ENCODE measurements at regions not wholly inside any gene's neighbourhood (a gene's known extent, or its start where the extent isn't known, plus 50 kb on each side); places are given as distances from the start of the nearest gene placed in this dataset.
"Not testable (repeated sequence)": the region's sequence is repeated elsewhere in the genome, so short reads cannot be mapped to it uniquely, and the experiment has no call there.

- Mint-ChIP-seq H3K36me3 (no peaks in the 10 kb centered on the region), H3K4me1 (peaks cover 11% of the 10 kb centered on the region), H3K27ac (no peak overlapping the region), H3K4me3 (no peak overlapping the region), H3K27me3 (no peaks in the 10 kb centered on the region), H3K9me3 (no peaks in the 10 kb centered on the region)
- ATAC-seq: no peak
Measured at GRCh38 chr1:101185421-101185820, 51.4 kb upstream of the S1PR1 start.

- H3K27me3 Mint-ChIP-seq: no peaks in the 10 kb centered on the region
- H3K36me3 Mint-ChIP-seq: no peaks in the 10 kb centered on the region
- peaks cover 22% of the 10 kb centered on the region for H3K4me1 Mint-ChIP-seq
- H3K9me3 Mint-ChIP-seq: no peaks in the 10 kb centered on the region
- H3K27ac Mint-ChIP-seq: no peak overlapping the region
- no peak overlapping the region for H3K4me3 Mint-ChIP-seq
- no peak for ATAC-seq
Measured at GRCh38 chr1:101183388-101183699, 53.5 kb upstream of the S1PR1 start.

GRCh38 chr1:101182627-101183387 lies 54.0 kb upstream of the S1PR1 start:
- H3K27ac Mint-ChIP-seq: no peak overlapping the region
- H3K4me1 Mint-ChIP-seq: peaks cover 24% of the 10 kb centered on the region
- H3K4me3 Mint-ChIP-seq: no peak overlapping the region
- no peak for ATAC-seq
- no peaks in the 10 kb centered on the region for H3K36me3 Mint-ChIP-seq
- H3K9me3 Mint-ChIP-seq: no peaks in the 10 kb centered on the region
- no peaks in the 10 kb centered on the region for H3K27me3 Mint-ChIP-seq

- Mint-ChIP-seq H3K4me1 (peaks cover 24% of the 10 kb centered on the region), H3K27ac (no peak overlapping the region), H3K27me3 (no peaks in the 10 kb centered on the region), H3K9me3 (no peaks in the 10 kb centered on the region), H3K4me3 (no peak overlapping the region), H3K36me3 (no peaks in the 10 kb centered on the region)
- no peak for ATAC-seq
Measured at GRCh38 chr1:101181930-101182329, 54.9 kb upstream of the S1PR1 start.

- H3K36me3 Mint-ChIP-seq: no peaks in the 10 kb centered on the region
- H3K4me3 Mint-ChIP-seq: peak overlapping the region; percentile 49
- H3K27me3 Mint-ChIP-seq: no peaks in the 10 kb centered on the region
- H3K4me1 Mint-ChIP-seq: peaks cover 20% of the 10 kb centered on the region
- no peaks in the 10 kb centered on the region for H3K9me3 Mint-ChIP-seq
- peak overlapping the region; percentile 84 for H3K27ac Mint-ChIP-seq
- peak; percentile 91 for ATAC-seq
Measured at GRCh38 chr1:101178688-101179491, 57.9 kb upstream of the S1PR1 start.

- H3K27ac Mint-ChIP-seq: peak overlapping the region; percentile 84
- no peaks in the 10 kb centered on the region for H3K36me3 Mint-ChIP-seq
- peaks cover 20% of the 10 kb centered on the region for H3K4me1 Mint-ChIP-seq
- no peaks in the 10 kb centered on the region for H3K9me3 Mint-ChIP-seq
- no peak for ATAC-seq
- no peaks in the 10 kb centered on the region for H3K27me3 Mint-ChIP-seq
- H3K4me3 Mint-ChIP-seq: peak overlapping the region; percentile 45
Measured at GRCh38 chr1:101178341-101178687, 58.5 kb upstream of the S1PR1 start.

- no peaks in the 10 kb centered on the region for H3K9me3 Mint-ChIP-seq
Measured at GRCh38 chr1:101175886-101176285, 60.9 kb upstream of the S1PR1 start.

GRCh38 chr1:101175466-101175865 lies 61.4 kb upstream of the S1PR1 start:
- no peak overlapping the region for H3K4me3 Mint-ChIP-seq
- H3K27me3 Mint-ChIP-seq: no peaks in the 10 kb centered on the region
- H3K9me3 Mint-ChIP-seq: no peaks in the 10 kb centered on the region
- H3K4me1 Mint-ChIP-seq: peaks cover 20% of the 10 kb centered on the region
- H3K36me3 Mint-ChIP-seq: no peaks in the 10 kb centered on the region
- no peak for ATAC-seq
- H3K27ac Mint-ChIP-seq: no peak overlapping the region

More at GRCh38 chr1:101175886-101176285, 60.9 kb upstream of the S1PR1 start:
- peaks cover 20% of the 10 kb centered on the region for H3K4me1 Mint-ChIP-seq
- H3K36me3 Mint-ChIP-seq: no peaks in the 10 kb centered on the region
- no peak overlapping the region for H3K27ac Mint-ChIP-seq
- no peak for ATAC-seq
- H3K27me3 Mint-ChIP-seq: no peaks in the 10 kb centered on the region
- H3K4me3 Mint-ChIP-seq: no peak overlapping the region

- no peaks in the 10 kb centered on the region for H3K36me3 Mint-ChIP-seq
- no peak overlapping the region for H3K4me3 Mint-ChIP-seq
- peaks cover 16% of the 10 kb centered on the region for H3K4me1 Mint-ChIP-seq
- no peak for ATAC-seq
- no peak overlapping the region for H3K27ac Mint-ChIP-seq
- no peaks in the 10 kb centered on the region for H3K27me3 Mint-ChIP-seq
- no peaks in the 10 kb centered on the region for H3K9me3 Mint-ChIP-seq
Measured at GRCh38 chr1:101174722-101175121, 62.1 kb upstream of the S1PR1 start.

- H3K4me3 Mint-ChIP-seq, H3K36me3 Mint-ChIP-seq, H3K9me3 Mint-ChIP-seq, H3K27ac Mint-ChIP-seq, H3K27me3 Mint-ChIP-seq, ATAC-seq: not testable (repeated sequence)
- peaks cover 12% of the 10 kb centered on the region for H3K4me1 Mint-ChIP-seq
Measured at GRCh38 chr1:101174298-101174697, 62.5 kb upstream of the S1PR1 start.

GRCh38 chr1:101170506-101171050 lies 66.2 kb upstream of the S1PR1 start:
- no peaks in the 10 kb centered on the region for H3K27me3 Mint-ChIP-seq
- H3K9me3 Mint-ChIP-seq: no peaks in the 10 kb centered on the region
- no peak overlapping the region for H3K4me3 Mint-ChIP-seq
- H3K4me1 Mint-ChIP-seq: peaks cover 6% of the 10 kb centered on the region
- no peak overlapping the region for H3K27ac Mint-ChIP-seq
- no peak for ATAC-seq
- no peaks in the 10 kb centered on the region for H3K36me3 Mint-ChIP-seq

GRCh38 chr1:101167891-101168290 lies 68.9 kb upstream of the S1PR1 start:
- H3K4me3 Mint-ChIP-seq: no peak overlapping the region
- H3K27ac Mint-ChIP-seq: no peak overlapping the region
- no peaks in the 10 kb centered on the region for H3K27me3 Mint-ChIP-seq
- H3K9me3 Mint-ChIP-seq: no peaks in the 10 kb centered on the region
- peaks cover 6% of the 10 kb centered on the region for H3K4me1 Mint-ChIP-seq
- H3K36me3 Mint-ChIP-seq: no peaks in the 10 kb centered on the region
- no peak for ATAC-seq

- H3K36me3 Mint-ChIP-seq: no peaks in the 10 kb centered on the region
Measured at GRCh38 chr1:101166583-101167120, 70.2 kb upstream of the S1PR1 start.

GRCh38 chr1:101165954-101166353 lies 70.9 kb upstream of the S1PR1 start:
- H3K4me1 Mint-ChIP-seq: peaks cover 6% of the 10 kb centered on the region
- H3K27ac Mint-ChIP-seq: peak overlapping the region; percentile 2
- H3K4me3 Mint-ChIP-seq: no peak overlapping the region
- H3K9me3 Mint-ChIP-seq: no peaks in the 10 kb centered on the region
- ATAC-seq: no peak
- no peaks in the 10 kb centered on the region for H3K36me3 Mint-ChIP-seq
- no peaks in the 10 kb centered on the region for H3K27me3 Mint-ChIP-seq

More at GRCh38 chr1:101166583-101167120, 70.2 kb upstream of the S1PR1 start:
- Mint-ChIP-seq H3K27me3 (no peaks in the 10 kb centered on the region), H3K4me3 (no peak overlapping the region), H3K27ac (peak overlapping the region; percentile 2), H3K4me1 (peaks cover 6% of the 10 kb centered on the region), H3K9me3 (no peaks in the 10 kb centered on the region)
- ATAC-seq: no peak

- no peaks in the 10 kb centered on the region for H3K9me3 Mint-ChIP-seq
- no peak for ATAC-seq
- no peaks in the 10 kb centered on the region for H3K27me3 Mint-ChIP-seq
- H3K4me1 Mint-ChIP-seq: peaks cover 6% of the 10 kb centered on the region
- H3K36me3 Mint-ChIP-seq: no peaks in the 10 kb centered on the region
- peak overlapping the region; percentile 28 for H3K27ac Mint-ChIP-seq
- H3K4me3 Mint-ChIP-seq: no peak overlapping the region
Measured at GRCh38 chr1:101165532-101165931, 71.3 kb upstream of the S1PR1 start.

All from stimulated activated memory B cell treated with anti-CD40 and anti-IgM and Interleukin-4, amounts not matched to agents 10 μg/mL and 1 μg/mL and 100 μg/mL, for 72 hours (primary cell).